ENCODE measurements at regions not wholly inside any gene's neighbourhood (a gene's known extent, or its start where the extent isn't known, plus 50 kb on each side); places are given as distances from the start of the nearest gene placed in this dataset.

DNA sequence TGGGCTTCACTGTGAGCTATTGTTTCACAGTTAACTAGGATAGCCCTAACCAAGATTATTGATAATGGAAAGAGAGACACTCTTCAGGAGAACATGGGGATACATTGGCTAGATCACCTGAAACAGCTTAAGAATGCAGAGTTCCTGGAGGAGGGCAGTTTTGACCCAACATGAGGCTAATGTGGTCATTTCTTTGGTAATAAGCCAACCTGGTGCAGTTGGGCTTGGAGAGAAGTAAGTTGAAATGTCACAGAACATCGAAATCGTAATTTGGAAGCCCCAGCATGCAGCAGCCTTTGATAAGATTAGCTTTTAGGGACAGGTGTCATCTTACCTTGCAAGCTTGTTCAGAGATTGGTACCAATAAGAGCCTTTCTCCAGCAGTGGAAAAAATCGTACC is 556.6 kb upstream of the GOT2 start:
- no peak overlapping the region for H3K4me3 ChIP-seq
- no peaks in the 10 kb centered on the region for H3K27me3 ChIP-seq
- no peak overlapping the region for H3K27ac ChIP-seq
- no peak for DNase-seq
- no peaks in the 10 kb centered on the region for H3K36me3 ChIP-seq
- H3K4me1 ChIP-seq = peaks cover 0 to under 1% (median 0%) of the 10 kb centered on the region in 4 donors
- H3K9me3 ChIP-seq = no peaks in the 10 kb centered on the region
- WGBS, 5 donors = 71 to 78% (median 77%) methylated on average over 3 of the region's 3 CpGs
- intact Hi-C loops (cut with DNase I; ENCODE audit: low total_unique reads) = no loop called here
- TF ChIP-seq, protein P1, sequence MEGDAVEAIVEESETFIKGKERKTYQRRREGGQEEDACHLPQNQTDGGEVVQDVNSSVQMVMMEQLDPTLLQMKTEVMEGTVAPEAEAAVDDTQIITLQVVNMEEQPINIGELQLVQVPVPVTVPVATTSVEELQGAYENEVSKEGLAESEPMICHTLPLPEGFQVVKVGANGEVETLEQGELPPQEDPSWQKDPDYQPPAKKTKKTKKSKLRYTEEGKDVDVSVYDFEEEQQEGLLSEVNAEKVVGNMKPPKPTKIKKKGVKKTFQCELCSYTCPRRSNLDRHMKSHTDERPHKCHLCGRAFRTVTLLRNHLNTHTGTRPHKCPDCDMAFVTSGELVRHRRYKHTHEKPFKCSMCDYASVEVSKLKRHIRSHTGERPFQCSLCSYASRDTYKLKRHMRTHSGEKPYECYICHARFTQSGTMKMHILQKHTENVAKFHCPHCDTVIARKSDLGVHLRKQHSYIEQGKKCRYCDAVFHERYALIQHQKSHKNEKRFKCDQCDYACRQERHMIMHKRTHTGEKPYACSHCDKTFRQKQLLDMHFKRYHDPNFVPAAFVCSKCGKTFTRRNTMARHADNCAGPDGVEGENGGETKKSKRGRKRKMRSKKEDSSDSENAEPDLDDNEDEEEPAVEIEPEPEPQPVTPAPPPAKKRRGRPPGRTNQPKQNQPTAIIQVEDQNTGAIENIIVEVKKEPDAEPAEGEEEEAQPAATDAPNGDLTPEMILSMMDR (IDR thresholded peaks at IDR 0.05) = no peak
- TF ChIP-seq EP300 (IDR thresholded peaks at IDR 0.05) (no peak), POLR2A (IDR thresholded peaks at IDR 0.05) (no peak), POLR2AphosphoS5 (IDR thresholded peaks at IDR 0.05) (no peak)

DNA sequence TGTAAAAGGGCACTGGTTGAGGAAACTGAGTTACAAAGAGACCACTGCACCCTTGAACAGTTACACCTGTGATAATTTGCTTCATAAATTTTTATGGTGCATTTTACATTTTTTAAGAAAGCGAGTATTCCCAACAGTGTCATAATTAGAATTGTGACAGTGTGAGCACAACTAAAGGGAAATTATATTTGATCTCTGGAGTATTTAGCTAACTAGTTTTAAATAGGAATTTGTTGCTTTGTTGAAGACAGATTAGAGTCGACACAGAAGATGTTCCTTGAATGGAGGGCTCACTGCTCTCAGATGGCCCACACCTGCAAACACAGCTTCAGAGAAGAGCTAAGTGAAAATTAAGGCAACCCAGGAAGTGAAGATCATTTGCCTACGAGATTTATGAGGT is 555.0 kb upstream of the GOT2 start:
- no peak for TF ChIP-seq POLR2AphosphoS5 (IDR thresholded peaks at IDR 0.05)
- TF ChIP-seq, protein P1 (IDR thresholded peaks at IDR 0.05) = no peak
- TF ChIP-seq POLR2A (IDR thresholded peaks at IDR 0.05) = no peak
- TF ChIP-seq EP300 (IDR thresholded peaks at IDR 0.05) = no peak
- no peak overlapping the region for H3K27ac ChIP-seq
- H3K36me3 ChIP-seq = no peaks in the 10 kb centered on the region
- H3K4me1 ChIP-seq = no peaks in the 10 kb centered on the region
- no peak for DNase-seq
- H3K4me3 ChIP-seq = no peak overlapping the region
- H3K27me3 ChIP-seq = no peaks in the 10 kb centered on the region
- intact Hi-C loops (cut with DNase I; ENCODE audit: low total_unique reads) = no loop called here
- 76 to 80% (median 78%) methylated on average over 3 of the region's 3 CpGs for WGBS, 5 donors
- peaks cover 0 to 13% (median 2%) of the 10 kb centered on the region in 4 donors for H3K9me3 ChIP-seq

DNA sequence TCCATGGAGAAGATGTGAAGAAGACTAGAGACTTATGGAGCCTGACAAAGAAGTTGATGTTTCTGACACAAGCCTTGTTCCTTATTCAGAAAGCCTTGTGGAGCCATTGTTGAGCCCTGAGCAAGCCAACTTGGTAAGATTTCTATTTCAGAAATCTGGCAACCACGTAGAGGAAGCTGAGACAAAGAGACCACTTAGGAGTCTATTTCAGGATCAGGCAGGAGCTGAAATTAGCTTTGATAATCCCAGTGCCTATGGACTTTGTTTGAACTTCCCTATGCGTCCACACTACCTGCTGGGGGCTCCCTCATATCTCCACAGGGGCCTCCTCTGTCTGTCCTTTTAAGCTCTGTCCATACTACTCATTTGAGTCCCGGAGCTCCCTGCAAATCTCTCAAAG is 540.0 kb upstream of the GOT2 start:
- H3K4me3 ChIP-seq = no peak overlapping the region
- intact Hi-C loops (cut with DNase I; ENCODE audit: low total_unique reads) = no loop called here
- no peak overlapping the region for H3K27ac ChIP-seq
- 22 to 44% (median 33%) methylated on average over 3 of the region's 3 CpGs for WGBS, 5 donors
- no peaks in the 10 kb centered on the region for H3K36me3 ChIP-seq
- no peaks in the 10 kb centered on the region for H3K4me1 ChIP-seq
- no peak for DNase-seq
- H3K27me3 ChIP-seq = no peaks in the 10 kb centered on the region
- TF ChIP-seq, protein P1 (IDR thresholded peaks at IDR 0.05) = no peak
- no peaks in the 10 kb centered on the region for H3K9me3 ChIP-seq

DNA sequence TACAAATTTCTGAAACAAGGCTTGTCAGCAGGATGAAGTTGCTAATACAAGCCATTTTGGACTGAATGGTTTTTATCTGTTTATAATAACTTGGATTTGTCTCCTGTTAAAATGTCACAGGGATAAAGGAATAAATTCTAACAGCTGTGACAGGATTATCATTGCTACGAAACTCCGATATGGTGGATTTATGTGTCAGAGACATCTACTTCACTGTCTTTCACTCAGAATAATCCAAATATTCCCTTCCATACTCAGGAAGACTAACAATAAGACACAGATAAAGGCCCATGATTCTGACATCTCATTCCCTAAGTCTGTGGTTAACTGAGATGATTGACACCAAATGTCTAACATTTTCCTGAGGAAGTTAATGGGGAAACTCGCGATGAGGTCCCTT is 529.8 kb upstream of the GOT2 start:
- H3K27ac ChIP-seq = no peak overlapping the region
- H3K4me1 ChIP-seq = no peaks in the 10 kb centered on the region
- no peaks in the 10 kb centered on the region for H3K27me3 ChIP-seq
- TF ChIP-seq, protein P1 (IDR thresholded peaks at IDR 0.05) = no peak
- no peak for TF ChIP-seq POLR2AphosphoS5 (IDR thresholded peaks at IDR 0.05)
- no peak for TF ChIP-seq EP300 (IDR thresholded peaks at IDR 0.05)
- no peak for TF ChIP-seq POLR2A (IDR thresholded peaks at IDR 0.05)
- no peaks in the 10 kb centered on the region for H3K36me3 ChIP-seq
- intact Hi-C loops (cut with DNase I; ENCODE audit: low total_unique reads) = no loop called here
- no peak overlapping the region for H3K4me3 ChIP-seq
- H3K9me3 ChIP-seq = no peaks in the 10 kb centered on the region
- no peak for DNase-seq
- WGBS, 5 donors = 76 to 87% (median 85%) methylated on average over 4 of the region's 4 CpGs

All from stomach (tissue), 8 donors.